Motor neuron (in vitro differentiated cells): ENCODE measurements at regions not wholly inside any gene's neighbourhood (a gene's known extent, or its start where the extent isn't known, plus 50 kb on each side); places are given as distances from the start of the nearest gene placed in this dataset.

Experiments
- ATAC-seq, 8 experiments: fragments of 200-7000 bp; cut with Tn5 transposase; replicated peaks in 6 of 8; 2 replicates each; pipeline ENCODE4 v1.8.0; 2021; ENCODE audit warnings: mild to moderate bottlenecking in 8 of 8, moderate library complexity in 8 of 8
- H3K27ac ChIP-seq, 2 donors: fragments of 250-450 bp; sonication (Bioruptor Pico); 2 replicates each; pipeline ENCODE4 v1.9.0; 2021; ENCODE audit warnings: antibody characterized with exemption in 2 of 2, mild to moderate bottlenecking in 2 of 2, moderate library complexity in 1 of 2
- H3K4me1 ChIP-seq, 2 donors: fragments of 250-450 bp; sonication (Bioruptor Pico); replicated peaks in 1 of 2; 2 replicates each; pipeline ENCODE4 v1.6.1; 2021; ENCODE audit warnings: antibody characterized with exemption in 2 of 2, mild to moderate bottlenecking in 2 of 2, moderate library complexity in 1 of 2
- H3K4me3 ChIP-seq, 5 donors: fragments of 250-450 bp; sonication (Bioruptor Pico); 2 replicates each; pipeline ENCODE4 v1.9.0; 2021; ENCODE audit warnings: antibody characterized with exemption in 5 of 5, mild to moderate bottlenecking in 5 of 5, moderate library complexity in 4 of 5
- WGBS, 10 experiments: fragments of 450-650 bp; shearing (Covaris generic); methylation state at CpG; one replicate each; pipeline ENCODE4 v1.0.0; 2022; 5-methylcytosine and 5-hydroxymethylcytosine counted together
- in situ Hi-C, 9 experiments: fragments of 400-800 bp; cut with MboI; loops; one replicate each; pipeline ENCODE4 v1.15.0; 2021; ENCODE audit warnings: low sequenced_read_pairs in 9 of 9, low pct_unique_long_range_greater_than_20kb in 2 of 9; ENCODE audit not compliant: unreplicated experiment in 9 of 9

GRCh38 chr6:55979526-55979925, 104.1 kb upstream of the BMP5 start:
- Histone ChIP-seq H3K4me1 (no peaks in the 10 kb centered on the region), H3K4me3 (no peak overlapping the region), H3K27ac (no peak overlapping the region)
- ATAC-seq: no peak
- in situ Hi-C loops: loop anchor here in 5 of 9 experiments (25.0 kb wide), 1 partner anchor 308 kb away; no protein-coding TSS in a partner anchor

GRCh38 chr6:55977959-55978665, 102.7 kb upstream of the BMP5 start:
- Histone ChIP-seq H3K27ac (no peak overlapping the region), H3K4me1 (no peaks in the 10 kb centered on the region), H3K4me3 (no peak overlapping the region)
- no peak for ATAC-seq
- WGBS, 10 experiments: 11 to 100% (median 90%) methylated on average over 1 to 2 of the region's 2 CpGs
- in situ Hi-C loops: loop anchor here in 5 of 9 experiments (25.0 kb wide), 1 partner anchor 309 kb away; no protein-coding TSS in a partner anchor

- WGBS, 10 experiments: 0 to 57% (median 29%) methylated on average over 1 of the region's 1 CpG; no CpG with 5 or more reads in 2 of the 10 experiments
- H3K27ac ChIP-seq: no peak overlapping the region
- H3K4me1 ChIP-seq: no peaks in the 10 kb centered on the region
- H3K4me3 ChIP-seq: no peak overlapping the region
- in situ Hi-C loops: loop anchor here in 6 of 9 experiments (25.0 kb wide), 2 partner anchors 313 to 687 kb away; no protein-coding TSS in a partner anchor
- no peak for ATAC-seq
Measured at GRCh38 chr6:55974688-55975087, 99.3 kb upstream of the BMP5 start.

- no peaks in the 10 kb centered on the region for H3K4me1 ChIP-seq
- 80 to 100% (median 100%) methylated on average over 1 of the region's 1 CpG; no CpG with 5 or more reads in 2 of the 10 experiments for WGBS, 10 experiments
- no peak overlapping the region for H3K4me3 ChIP-seq
- in situ Hi-C loops: loop anchor here in 1 of 9 experiments (25.0 kb wide), 1 partner anchor 685 kb away; no protein-coding TSS in a partner anchor
- ATAC-seq: no peak
- no peak overlapping the region for H3K27ac ChIP-seq
Measured at GRCh38 chr6:55972091-55972490, 96.7 kb upstream of the BMP5 start.

GRCh38 chr6:55969526-55969925, 94.1 kb upstream of the BMP5 start:
- Histone ChIP-seq H3K4me1 (no peaks in the 10 kb centered on the region), H3K4me3 (no peak overlapping the region), H3K27ac (no peak overlapping the region)
- in situ Hi-C loops: loop anchor here in 1 of 9 experiments (25.0 kb wide), 1 partner anchor 682 kb away; no protein-coding TSS in a partner anchor
- ATAC-seq: no peak
- 20 to 100% (median 73%) methylated on average over 1 to 3 of the region's 3 CpGs for WGBS, 10 experiments

GRCh38 chr6:55968926-55969325, 93.5 kb upstream of the BMP5 start:
- H3K27ac ChIP-seq: no peak overlapping the region
- in situ Hi-C loops: loop anchor here in 1 of 9 experiments (25.0 kb wide), 1 partner anchor 682 kb away; no protein-coding TSS in a partner anchor
- H3K4me3 ChIP-seq: no peak overlapping the region
- no peaks in the 10 kb centered on the region for H3K4me1 ChIP-seq
- no peak for ATAC-seq

- H3K4me3 ChIP-seq: no peak overlapping the region
- ATAC-seq: no peak
- H3K4me1 ChIP-seq: no peaks in the 10 kb centered on the region
- WGBS, 10 experiments: 33 to 100% (median 89%) methylated on average over 1 of the region's 1 CpG; no CpG with 5 or more reads in 5 of the 10 experiments
- in situ Hi-C loops: loop anchor here in 1 of 9 experiments (25.0 kb wide), 1 partner anchor 677 kb away; no protein-coding TSS in a partner anchor
- no peak overlapping the region for H3K27ac ChIP-seq
Measured at GRCh38 chr6:55964136-55964535, 88.7 kb upstream of the BMP5 start.

- no peak overlapping the region for H3K4me3 ChIP-seq
- H3K4me1 ChIP-seq: no peaks in the 10 kb centered on the region
- H3K27ac ChIP-seq: no peak overlapping the region
- in situ Hi-C loops: loop anchor here in 1 of 9 experiments (25.0 kb wide), 1 partner anchor 676 kb away; no protein-coding TSS in a partner anchor
- 0 to 100% (median 71%) methylated on average over 1 to 3 of the region's 3 CpGs; no CpG with 5 or more reads in 2 of the 10 experiments for WGBS, 10 experiments
- ATAC-seq: peak in 3 of 8 experiments; percentile 39 to 76 (median 75)
Measured at GRCh38 chr6:55963301-55963700, 87.9 kb upstream of the BMP5 start.

GRCh38 chr6:55960344-55960743, 85.0 kb upstream of the BMP5 start:
- no peaks in the 10 kb centered on the region for H3K4me1 ChIP-seq
- no peak overlapping the region for H3K4me3 ChIP-seq
- in situ Hi-C loops: loop anchor here in 1 of 9 experiments (25.0 kb wide), 1 partner anchor 673 kb away; no protein-coding TSS in a partner anchor
- WGBS, 10 experiments: 69 to 100% (median 83%) methylated on average over 1 to 3 of the region's 3 CpGs; no CpG with 5 or more reads in 1 of the 10 experiments
- no peak overlapping the region for H3K27ac ChIP-seq
- ATAC-seq: no peak

- no peak for ATAC-seq
- H3K4me3 ChIP-seq: no peak overlapping the region
- 0 to 100% (median 78%) methylated on average over 1 of the region's 1 CpG; no CpG with 5 or more reads in 3 of the 10 experiments for WGBS, 10 experiments
- H3K27ac ChIP-seq: no peak overlapping the region
- H3K4me1 ChIP-seq: no peaks in the 10 kb centered on the region
- in situ Hi-C loops: loop anchor here in 1 of 9 experiments (25.0 kb wide), 1 partner anchor 671 kb away; no protein-coding TSS in a partner anchor
Measured at GRCh38 chr6:55958790-55959189, 83.4 kb upstream of the BMP5 start.

GRCh38 chr6:55957961-55958422, 82.6 kb upstream of the BMP5 start:
- in situ Hi-C loops: loop anchor here in 1 of 9 experiments (25.0 kb wide), 1 partner anchor 671 kb away; no protein-coding TSS in a partner anchor
- H3K4me1 ChIP-seq: no peaks in the 10 kb centered on the region
- no peak overlapping the region for H3K4me3 ChIP-seq
- 0 to 100% (median 85%) methylated on average over 1 to 2 of the region's 2 CpGs for WGBS, 10 experiments
- no peak overlapping the region for H3K27ac ChIP-seq
- ATAC-seq: no peak

GRCh38 chr6:55955684-55956083, 80.3 kb upstream of the BMP5 start:
- WGBS, 10 experiments: 0 to 67% (median 21%) methylated on average over 1 of the region's 1 CpG; no CpG with 5 or more reads in 2 of the 10 experiments
- no peak for ATAC-seq
- Histone ChIP-seq H3K4me1 (no peaks in the 10 kb centered on the region), H3K27ac (no peak overlapping the region), H3K4me3 (no peak overlapping the region)
- in situ Hi-C loops: loop anchor here in 1 of 9 experiments (25.0 kb wide), 1 partner anchor 668 kb away; no protein-coding TSS in a partner anchor

- H3K4me3 ChIP-seq: no peak overlapping the region
- no peak for ATAC-seq
- in situ Hi-C loops: loop anchor here in 1 of 9 experiments (25.0 kb wide), 1 partner anchor 667 kb away; no protein-coding TSS in a partner anchor
Measured at GRCh38 chr6:55954436-55954835, 79.0 kb upstream of the BMP5 start.

More at GRCh38 chr6:55954436-55954835, 79.0 kb upstream of the BMP5 start:
- H3K4me1 ChIP-seq: no peaks in the 10 kb centered on the region
- no peak overlapping the region for H3K27ac ChIP-seq
